ENCODE measurements at regions not wholly inside any gene's neighbourhood (a gene's known extent, or its start where the extent isn't known, plus 50 kb on each side); places are given as distances from the start of the nearest gene placed in this dataset.

DNA sequence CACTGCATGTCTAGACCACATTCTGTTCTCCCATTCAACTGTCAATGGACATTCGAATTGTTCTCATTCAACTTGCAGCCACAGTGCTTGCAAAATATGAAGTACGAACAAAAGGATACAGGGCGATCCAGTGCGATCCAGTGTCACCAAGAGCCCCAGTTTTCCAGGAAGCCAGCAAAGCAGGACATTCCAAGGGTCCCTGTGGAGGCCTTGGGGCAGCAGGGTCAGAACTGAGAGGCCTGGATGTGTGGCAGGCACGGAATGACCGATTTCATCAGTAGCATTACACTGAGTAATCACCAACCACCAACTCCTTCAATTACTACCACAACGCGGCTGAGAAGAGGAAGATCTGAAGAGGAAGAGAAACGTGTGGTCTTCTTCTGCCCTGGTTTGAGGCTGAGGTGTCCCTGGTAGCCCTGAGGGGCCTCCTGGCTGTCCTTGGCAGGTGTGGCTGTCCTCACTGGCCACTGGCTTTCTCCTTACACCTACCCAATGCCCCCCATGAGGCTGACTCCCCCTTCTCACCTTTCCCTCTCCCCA is 172.7 kb upstream of the FHL2 start:
- POLR2A ChIA-PET (ENCODE audit: partially characterized antibody) = no interaction called here
- DNase-seq (ENCODE audit: low read depth in 1 of 2, low spot score in 2 of 2) (no peak), FAIRE-seq (no peak)
- H3K23me2 ChIP-seq (ENCODE audit: low read depth, low read length) = no peaks in the 10 kb centered on the region
- H3K4me1 ChIP-seq (replicated peaks in 1 of 4; ENCODE audit: control insufficient read depth in 3 of 4, insufficient read depth in 4 of 4, low read length in 3 of 4) = peaks cover 0 to 1% (median under 1%) of the 10 kb centered on the region in 4 experiments; a peak in 3 of 7 replicates
- no peak overlapping the region for H2BK20ac ChIP-seq (ENCODE audit: low read length)
- H2BK5ac ChIP-seq (ENCODE audit: low read depth, low read length) = no peak overlapping the region
- H2BK15ac ChIP-seq (ENCODE audit: low read length) = no peak overlapping the region
- H2BK120ac ChIP-seq (replicated peaks; ENCODE audit: low read depth, low read length) = no peak overlapping the region
- H3K9me3 ChIP-seq (ENCODE audit: insufficient read depth in 2 of 2, low read depth in 1 of 2, low read length in 1 of 2) = no peaks in the 10 kb centered on the region
- no peak overlapping the region for H2AFZ ChIP-seq (ENCODE audit: low read length)
- H3K4me2 ChIP-seq (ENCODE audit: insufficient read depth in 1 of 2, low read depth in 2 of 2, low read length in 2 of 2) = no peak overlapping the region
- no peaks in the 10 kb centered on the region; the same call in 1 of the 2 replicates for H3K79me1 ChIP-seq (ENCODE audit: low read depth, low read length)
- H4K8ac ChIP-seq (ENCODE audit: extremely low read depth, insufficient read depth, low read length) = no peak overlapping the region
- no peak overlapping the region for H3K27ac ChIP-seq (ENCODE audit: low read depth, low read length)
- no peak overlapping the region for H3K4ac ChIP-seq (replicated peaks; ENCODE audit: insufficient read length, low read depth, low read length)
- no peaks in the 10 kb centered on the region for H3K79me2 ChIP-seq (ENCODE audit: control insufficient read depth in 1 of 2, insufficient read depth in 2 of 2, low read length in 2 of 2)
- no peak overlapping the region for H2AK5ac ChIP-seq (ENCODE audit: low read depth, low read length)
- no peak overlapping the region for H3K9ac ChIP-seq (replicated peaks in 1 of 4; ENCODE audit: extremely low read depth in 1 of 4, low read depth in 3 of 4, low read length in 3 of 4)
- H3K4me3 ChIP-seq (ENCODE audit: extremely low read depth in 1 of 4, insufficient read depth in 2 of 4, low read depth in 3 of 4, low read length in 4 of 4) = no peak overlapping the region
- CTCF ChIA-PET (ENCODE audit: partially characterized antibody) = no interaction called here
- no peak overlapping the region for H4K5ac ChIP-seq (ENCODE audit: insufficient read length, low read depth, low read length)
- no peaks in the 10 kb centered on the region for H3K36me3 ChIP-seq (ENCODE audit: control insufficient read depth in 2 of 4, insufficient read depth in 4 of 4, low read length in 3 of 4)
- H3K27me3 ChIP-seq (replicated peaks in 1 of 4; ENCODE audit: control insufficient read depth in 3 of 4, extremely low read depth in 1 of 4, insufficient read depth in 3 of 4, low read length in 3 of 4) = no peaks in the 10 kb centered on the region; a peak in 2 of 7 replicates
- H4K20me1 ChIP-seq (replicated peaks in 1 of 2; ENCODE audit: control insufficient read depth in 1 of 2, insufficient read depth in 2 of 2, low read length in 2 of 2) = no peaks in the 10 kb centered on the region
- WGBS, 2 experiments (ENCODE audit: extremely low coverage in 1 of 2, insufficient coverage in 1 of 2, insufficient read length in 1 of 2, insufficient replicate concordance in 2 of 2, low coverage in 1 of 2, low lambda C conversion rate in 2 of 2, missing lambda C conversion rate in 1 of 2) = 89% methylated on average over 9 of the region's 9 CpGs; no CpG with 5 or more reads in 1 of the 2 experiments
- no peak overlapping the region for H3K14ac ChIP-seq (ENCODE audit: insufficient read length)
- H3K56ac ChIP-seq (replicated peaks; ENCODE audit: insufficient read length, low read depth, low read length) = no peak overlapping the region
- H3K18ac ChIP-seq (ENCODE audit: extremely low read depth, low read length) = no peak overlapping the region
- no peak overlapping the region for H4K91ac ChIP-seq (replicated peaks; ENCODE audit: insufficient read length, low read length)
- no peak overlapping the region for H3K23ac ChIP-seq (ENCODE audit: insufficient read length)
- H2BK12ac ChIP-seq (ENCODE audit: low read depth, low read length) = no peak overlapping the region
- no peak for TF ChIP-seq FOSL1 (IDR thresholded peaks at IDR 0.05; ENCODE audit: insufficient read depth, low read depth, low read length)
